ENCODE measurements at regions not wholly inside any gene's neighbourhood (a gene's known extent, or its start where the extent isn't known, plus 50 kb on each side); places are given as distances from the start of the nearest gene placed in this dataset.
"Not testable (repeated sequence)": the region's sequence is repeated elsewhere in the genome, so short reads cannot be mapped to it uniquely, and the experiment has no call there.

GRCh38 chr12:127930122-127930521, 336.8 kb upstream of the TMEM132C start:
- DNase-seq (ENCODE audit: low read depth, low spot score): no peak
- no peak overlapping the region for H3K4me3 ChIP-seq (ENCODE audit: low read length)

GRCh38 chr12:127934409-127934808, 332.6 kb upstream of the TMEM132C start:
- no peak for DNase-seq (ENCODE audit: low read depth, low spot score)
- H3K4me3 ChIP-seq (ENCODE audit: low read length): no peak overlapping the region

DNA sequence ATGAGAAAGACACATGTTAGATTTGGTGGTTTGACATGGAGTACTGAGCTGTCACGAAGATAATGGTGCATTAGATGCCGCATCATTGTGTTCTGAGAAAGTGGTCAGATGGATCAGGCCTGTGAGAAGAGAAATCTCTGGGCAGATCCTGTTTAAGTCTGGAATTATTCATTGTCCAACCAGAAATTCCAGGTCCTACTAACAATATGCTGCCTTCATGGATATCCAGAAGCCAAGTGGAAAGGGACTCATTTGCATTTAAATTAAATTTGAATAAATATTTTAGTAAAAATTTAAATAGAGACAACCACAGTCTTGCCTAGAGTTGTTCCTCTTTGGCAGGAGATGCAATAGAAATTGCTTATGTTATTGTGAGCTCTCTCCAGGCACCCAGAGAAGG, 330.5 kb upstream of the TMEM132C start:
- no peak for DNase-seq (ENCODE audit: low read depth, low spot score)
- no peak overlapping the region for H3K4me3 ChIP-seq (ENCODE audit: low read length)

- H3K4me3 ChIP-seq (ENCODE audit: low read length): no peak overlapping the region
- no peak for DNase-seq (ENCODE audit: low read depth, low spot score)
Observed at GRCh38 chr12:127941332-127941731, 325.6 kb upstream of the TMEM132C start.

GRCh38 chr12:127942981-127943380, 324.0 kb upstream of the TMEM132C start:
- no peak for DNase-seq (ENCODE audit: low read depth, low spot score)
- no peak overlapping the region for H3K4me3 ChIP-seq (ENCODE audit: low read length)

GRCh38 chr12:127943481-127944210, 323.3 kb upstream of the TMEM132C start:
- DNase-seq (ENCODE audit: low read depth, low spot score): no peak
- no peak overlapping the region for H3K4me3 ChIP-seq (ENCODE audit: low read length)

GRCh38 chr12:127944211-127944899, 322.6 kb upstream of the TMEM132C start:
- no peak for DNase-seq (ENCODE audit: low read depth, low spot score)
- H3K4me3 ChIP-seq (ENCODE audit: low read length): no peak overlapping the region

- DNase-seq (ENCODE audit: low read depth, low spot score): no peak
Observed at GRCh38 chr12:127957001-127957660, 309.8 kb upstream of the TMEM132C start.

DNA sequence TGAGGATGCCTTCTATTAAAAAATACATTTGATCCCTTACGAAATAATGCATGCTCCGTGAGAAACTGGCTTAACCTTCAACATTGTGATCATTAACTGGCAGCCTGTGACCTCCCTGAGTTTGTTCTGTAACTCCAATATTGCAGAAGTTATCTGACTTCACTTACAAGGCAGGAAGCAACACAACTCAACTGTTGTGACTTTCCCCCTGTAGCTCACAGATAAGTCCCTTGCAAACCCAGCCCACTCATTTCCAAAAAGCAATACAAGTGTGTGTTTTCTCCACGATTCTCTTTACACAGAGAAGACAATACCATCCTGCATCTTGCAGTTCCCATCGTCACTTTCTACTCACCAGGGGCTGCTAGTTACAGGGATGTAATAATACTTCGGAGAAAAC, 304.7 kb upstream of the TMEM132C start:
- no peak overlapping the region for H3K4me3 ChIP-seq (ENCODE audit: low read length)
- DNase-seq (ENCODE audit: low read depth, low spot score): no peak

More at GRCh38 chr12:127957001-127957660, 309.8 kb upstream of the TMEM132C start:
- no peak overlapping the region for H3K4me3 ChIP-seq (ENCODE audit: low read length)

- H3K4me3 ChIP-seq (ENCODE audit: low read length): no peak overlapping the region
- DNase-seq (ENCODE audit: low read depth, low spot score): no peak
Observed at GRCh38 chr12:127963933-127964332, 303.0 kb upstream of the TMEM132C start.

DNA sequence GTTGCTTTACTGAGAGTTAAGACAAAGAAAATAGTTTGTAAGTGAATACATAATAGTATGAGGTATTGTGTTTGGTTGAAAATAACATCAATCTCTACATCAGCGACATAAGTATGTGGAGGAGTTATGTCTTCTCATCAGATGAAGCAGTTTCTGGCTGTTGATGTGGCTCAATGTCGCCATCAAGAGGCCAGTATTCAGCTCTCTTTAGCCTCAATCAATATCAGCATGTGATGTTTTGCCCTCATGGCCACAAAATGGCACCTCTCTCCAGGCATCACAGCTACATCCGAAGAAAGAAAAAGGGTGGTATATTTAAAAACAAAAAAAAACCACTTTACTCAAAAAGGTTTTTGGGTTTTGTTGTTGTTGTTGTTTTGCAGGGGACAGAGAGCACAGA, 302.3 kb upstream of the TMEM132C start:
- no peak overlapping the region for H3K4me3 ChIP-seq (ENCODE audit: low read length)
- DNase-seq (ENCODE audit: low read depth, low spot score): peak; percentile 8

DNA sequence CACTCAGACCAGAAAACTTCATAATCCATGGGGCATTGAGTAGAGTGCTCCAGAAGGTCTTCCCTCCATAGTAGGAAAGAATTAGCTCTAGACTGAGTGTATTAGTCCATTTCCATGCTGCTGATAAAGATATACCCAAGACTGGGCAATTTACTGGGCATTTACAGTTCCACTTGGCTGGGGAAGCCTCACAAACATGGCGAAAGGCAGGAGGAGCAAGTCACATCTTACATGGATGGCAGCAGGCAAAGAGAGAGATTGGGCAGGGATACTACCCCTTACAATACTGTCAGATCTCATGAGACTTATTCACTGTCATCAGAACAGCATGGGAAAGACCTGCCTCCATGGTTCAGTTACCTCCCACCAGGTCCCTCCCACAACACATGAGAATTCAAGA, 300.6 kb upstream of the TMEM132C start:
- no peak overlapping the region for H3K4me3 ChIP-seq (ENCODE audit: low read length)
- no peak for DNase-seq (ENCODE audit: low read depth, low spot score)

DNA sequence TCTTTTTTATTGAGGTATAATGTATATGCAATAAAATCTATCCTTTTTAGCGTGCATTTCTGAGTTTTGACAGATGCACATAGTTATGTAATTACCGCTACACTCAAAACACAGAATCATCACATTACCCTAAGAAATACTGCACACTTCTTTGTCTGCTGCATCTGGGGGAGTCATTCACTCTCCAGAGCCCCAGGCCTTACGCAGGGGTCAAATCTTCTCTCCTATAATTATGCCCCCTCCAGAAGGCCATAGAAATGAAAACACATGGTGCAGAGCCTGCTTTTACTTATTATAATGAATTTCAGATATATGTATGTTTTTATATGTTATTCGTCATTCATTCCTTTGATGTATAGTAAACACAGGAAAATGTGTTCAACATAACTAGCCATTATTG, 296.5 kb upstream of the TMEM132C start:
- no peak overlapping the region for H3K4me3 ChIP-seq (ENCODE audit: low read length)
- DNase-seq (ENCODE audit: low read depth, low spot score): no peak

GRCh38 chr12:127980585-127980984, 286.4 kb upstream of the TMEM132C start:
- no peak for DNase-seq (ENCODE audit: low read depth, low spot score)
- H3K4me3 ChIP-seq (ENCODE audit: low read length): no peak overlapping the region

GRCh38 chr12:127981875-127982274, 285.1 kb upstream of the TMEM132C start:
- no peak overlapping the region for H3K4me3 ChIP-seq (ENCODE audit: low read length)
- DNase-seq (ENCODE audit: low read depth, low spot score): no peak

DNA sequence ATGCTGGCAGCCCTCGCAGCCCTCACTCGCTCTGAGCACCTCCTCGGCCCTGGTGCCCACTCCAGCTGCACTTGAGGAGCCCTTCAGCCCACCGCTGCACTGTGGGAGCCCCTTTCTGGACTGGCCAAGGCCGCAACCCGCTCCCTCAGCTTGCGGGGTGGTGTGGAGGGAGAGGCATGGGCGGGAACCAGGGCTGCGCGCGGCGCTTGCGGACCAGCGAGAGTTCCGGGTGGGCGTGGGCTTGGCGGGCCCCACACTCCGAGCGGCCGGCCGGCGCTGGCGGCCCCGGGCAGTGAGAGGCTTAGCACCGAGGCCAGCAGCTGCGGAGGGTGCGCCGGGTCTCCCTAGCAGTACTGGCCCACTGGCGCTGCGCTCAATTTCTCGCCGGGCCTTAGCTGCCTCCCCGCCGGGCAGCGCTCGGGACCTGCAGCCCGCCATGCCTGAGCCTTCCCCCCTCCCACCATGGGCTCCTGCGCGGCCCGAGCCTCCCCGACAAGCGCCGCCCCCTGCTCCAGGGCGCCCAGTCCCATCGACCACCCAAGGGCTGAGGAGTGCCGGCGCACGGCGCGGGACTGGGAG, 283.7 kb upstream of the TMEM132C start:
- H3K4me3 ChIP-seq (ENCODE audit: low read length); DNase-seq (ENCODE audit: low read depth, low spot score): not testable (repeated sequence)

GRCh38 chr12:127984386-127985055, 282.4 kb upstream of the TMEM132C start:
- H3K4me3 ChIP-seq (ENCODE audit: low read length): no peak overlapping the region
- no peak for DNase-seq (ENCODE audit: low read depth, low spot score)

GRCh38 chr12:127987199-127987901, 279.6 kb upstream of the TMEM132C start:
- no peak overlapping the region for H3K4me3 ChIP-seq (ENCODE audit: low read length)
- no peak for DNase-seq (ENCODE audit: low read depth, low spot score)

DNA sequence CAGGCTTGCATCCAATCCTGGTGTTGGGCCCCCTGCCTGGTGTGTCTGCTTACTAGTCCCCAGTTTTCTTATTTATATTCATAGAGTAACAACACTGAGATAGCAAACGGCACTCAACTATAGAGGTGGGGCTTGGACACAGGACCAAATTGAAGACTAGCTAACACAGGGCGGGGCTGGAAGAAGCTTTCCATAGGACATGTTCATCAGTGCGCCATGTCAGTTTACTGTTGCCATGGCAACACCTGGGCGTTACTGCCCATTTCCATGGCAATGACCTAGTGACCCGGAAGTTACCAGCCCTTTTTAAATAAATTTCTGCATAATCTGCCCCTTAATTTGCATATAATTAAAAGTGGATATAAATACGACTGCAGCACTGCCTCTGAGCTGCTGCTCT, 275.5 kb upstream of the TMEM132C start:
- H3K4me3 ChIP-seq (ENCODE audit: low read length): no peak overlapping the region

More for the DNA sequence above, 275.5 kb upstream of the TMEM132C start:
- no peak for DNase-seq (ENCODE audit: low read depth, low spot score)

Data from Jurkat, Clone E6-1 (cell line).